SK-MEL-5 (cell line): ENCODE measurements at regions not wholly inside any gene's neighbourhood (a gene's known extent, or its start where the extent isn't known, plus 50 kb on each side); places are given as distances from the start of the nearest gene placed in this dataset.
A peak's percentile ranks its signal among the peaks of the same experiment; 100 is the strongest.

ENCODE experiments used
- DNase-seq: peaks from one replicate; pipeline ENCODE4 v3.0.0-alpha.2; 2016; ENCODE audit warnings: low read depth, low spot score
- in situ Hi-C: cut with HindIII; loops from 2 replicates; pipeline ENCODE4 v1.10.0; 2016; ENCODE audit warnings: low sequenced_read_pairs, high pct_unique_total_duplicates, low pct_unique_long_range_greater_than_20kb

DNA sequence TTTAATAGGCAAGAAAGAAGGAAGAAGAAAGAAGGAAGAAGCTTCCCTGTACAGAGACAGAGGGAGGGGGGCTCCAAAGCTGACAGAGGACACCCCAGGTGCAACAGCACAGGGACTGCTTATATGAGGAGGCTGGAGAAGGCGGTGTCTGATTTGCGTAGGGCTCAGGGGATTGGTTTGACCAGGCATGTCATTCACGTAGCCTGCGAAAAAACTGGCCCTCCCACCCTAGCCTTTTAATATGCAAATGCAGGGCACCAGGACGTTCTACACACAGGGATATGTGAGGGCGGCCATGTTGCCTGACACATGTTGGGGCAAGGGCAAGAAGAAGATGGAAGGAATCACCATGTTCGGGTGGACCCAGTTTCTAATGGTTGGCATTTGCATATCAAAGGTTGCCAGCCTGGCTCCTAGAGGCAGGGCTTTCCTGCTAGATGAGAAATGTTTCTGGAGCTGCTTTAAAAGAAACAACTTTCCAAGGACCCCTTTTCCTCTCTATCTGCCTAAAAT lies 305.4 kb upstream of the CDYL start:
- in situ Hi-C loops = no loop called here

GRCh38 chr6:4466769-4467480 lies 309.3 kb upstream of the CDYL start:
- DNase-seq = peak; percentile 59
- in situ Hi-C loops = no loop called here

More for the DNA sequence above, 305.4 kb upstream of the CDYL start:
- no peak for DNase-seq

DNA sequence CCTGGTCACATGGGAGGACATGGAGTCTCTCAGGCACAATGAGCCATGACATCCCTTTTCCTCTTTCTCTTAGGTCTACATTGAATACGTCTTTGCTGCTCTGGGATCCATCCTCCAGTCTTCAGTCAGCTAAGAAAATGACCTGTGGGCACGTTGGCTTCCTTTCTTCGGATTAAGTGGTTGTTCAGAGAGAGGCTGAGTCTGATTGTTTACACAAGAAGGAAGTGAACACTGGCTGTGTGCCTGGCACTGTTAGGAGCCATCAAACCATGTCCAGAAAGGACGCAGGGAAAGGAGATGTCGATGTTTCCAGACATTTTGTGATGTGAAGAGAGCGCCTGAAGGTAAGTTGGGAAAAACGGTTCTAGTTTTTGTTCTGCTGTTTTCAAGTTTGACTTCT lies 309.9 kb upstream of the CDYL start:
- DNase-seq = no peak
- in situ Hi-C loops = no loop called here

DNA sequence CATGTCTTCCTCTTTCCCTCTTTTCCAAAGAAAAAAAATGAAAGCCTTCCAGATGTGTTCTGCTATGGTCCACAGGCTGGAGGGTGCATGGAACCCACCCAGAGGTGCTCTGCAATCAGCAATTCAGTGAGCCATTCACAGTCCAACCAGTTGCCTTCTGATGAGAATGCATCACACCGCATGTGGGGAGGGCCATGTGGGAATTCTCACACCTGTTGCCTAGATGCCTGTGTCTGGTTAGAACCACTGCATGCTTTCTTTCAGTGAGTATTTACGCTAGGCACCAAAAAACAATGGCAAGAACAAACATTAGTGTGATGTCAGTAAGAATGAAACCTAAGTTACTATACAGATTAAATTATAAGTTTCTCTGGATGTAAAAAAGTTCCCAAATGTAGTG lies 311.6 kb upstream of the CDYL start:
- no peak for DNase-seq
- in situ Hi-C loops = no loop called here

DNA sequence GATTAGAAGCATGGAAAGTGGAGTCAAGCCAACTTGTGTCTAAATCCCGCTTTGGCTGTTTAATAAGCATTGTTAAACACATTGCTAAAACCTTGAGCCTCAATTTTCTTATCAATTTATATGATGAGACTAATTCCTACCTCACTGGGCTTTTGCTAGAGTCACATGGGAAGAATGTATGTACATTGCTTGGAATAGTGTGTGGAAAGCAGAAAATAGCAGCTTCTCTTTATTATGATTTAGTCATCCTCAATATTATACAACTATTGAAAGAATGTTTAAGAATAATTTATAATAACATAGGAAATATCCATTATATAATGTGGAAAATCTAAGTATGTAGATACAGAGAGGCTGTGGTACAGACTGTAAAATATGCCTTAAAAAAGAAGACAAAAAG lies 313.0 kb upstream of the CDYL start:
- in situ Hi-C loops = no loop called here
- DNase-seq = no peak

DNA sequence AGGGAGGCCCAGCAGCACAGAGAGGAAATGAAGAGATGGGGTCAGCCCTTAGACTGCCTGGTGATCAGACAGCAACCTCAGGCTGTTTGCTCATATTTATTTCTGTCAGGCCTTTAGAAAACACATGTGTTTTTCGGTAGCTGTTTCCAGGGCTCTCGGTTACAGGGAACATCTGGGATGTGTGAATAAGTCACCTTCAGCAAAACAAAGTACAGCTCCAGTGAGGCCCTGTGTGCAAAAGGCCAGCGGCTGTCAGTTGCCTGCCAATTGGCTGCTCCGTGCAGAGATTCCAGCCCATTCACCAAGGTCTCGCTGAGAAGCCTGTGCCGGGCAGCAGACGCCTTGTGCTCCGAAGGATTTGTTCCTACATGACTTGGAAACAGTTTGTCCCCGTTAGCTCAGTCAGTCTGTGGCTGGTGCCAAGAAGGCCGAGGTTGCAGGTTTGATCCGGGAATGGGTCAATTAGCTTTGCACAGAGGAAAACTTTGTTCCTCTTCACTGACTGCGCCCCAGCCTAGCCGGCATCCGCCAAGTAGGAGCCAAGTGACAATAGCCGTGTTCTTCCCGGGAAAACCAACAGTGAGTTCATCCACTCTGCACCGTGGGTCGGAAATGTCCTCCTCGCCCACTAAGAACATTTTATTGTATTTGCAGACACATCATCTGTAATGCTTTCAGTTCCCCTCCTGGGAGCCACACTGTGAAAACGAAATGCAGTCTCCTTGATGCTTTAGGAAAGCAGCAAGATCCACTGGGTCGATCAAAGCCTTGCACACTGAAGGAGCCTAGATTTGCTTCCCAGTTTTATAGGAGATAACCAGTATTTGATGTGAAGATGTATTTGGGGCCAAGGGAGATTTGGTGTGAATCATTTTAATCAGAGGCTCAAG lies 315.4 kb upstream of the CDYL start:
- no peak for DNase-seq
- in situ Hi-C loops = no loop called here

- DNase-seq = no peak
- in situ Hi-C loops = no loop called here
Measured at GRCh38 chr6:4459996-4460395, 316.2 kb upstream of the CDYL start.

GRCh38 chr6:4459032-4459431 lies 317.2 kb upstream of the CDYL start:
- DNase-seq = no peak
- in situ Hi-C loops = no loop called here

- in situ Hi-C loops = no loop called here
- no peak for DNase-seq
Measured at GRCh38 chr6:4451718-4452117, 316.3 kb upstream of the ECI2 start.

GRCh38 chr6:4451081-4451480 lies 315.7 kb upstream of the ECI2 start:
- in situ Hi-C loops = no loop called here
- DNase-seq = no peak

DNA sequence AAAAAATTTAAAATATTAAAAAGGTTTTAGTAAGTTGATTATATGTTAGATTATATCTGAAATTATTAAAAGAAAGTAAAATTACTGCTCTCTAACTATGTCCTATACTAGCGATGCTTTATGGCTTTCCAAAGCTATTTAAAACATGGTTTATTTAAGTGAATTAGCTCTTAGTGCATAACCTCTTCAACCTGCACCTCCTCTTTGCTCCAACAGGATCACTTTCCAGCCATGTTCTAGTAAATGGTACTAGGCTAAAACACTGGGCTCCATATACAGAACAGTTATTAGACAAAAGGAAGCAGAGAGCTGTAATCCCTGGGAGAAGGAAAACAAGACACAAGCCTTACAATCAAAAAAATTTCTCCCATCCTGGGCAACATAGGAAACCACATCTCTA lies 314.9 kb upstream of the ECI2 start:
- no peak for DNase-seq
- in situ Hi-C loops = no loop called here

GRCh38 chr6:4449409-4449808 lies 314.0 kb upstream of the ECI2 start:
- in situ Hi-C loops = no loop called here
- DNase-seq = no peak

DNA sequence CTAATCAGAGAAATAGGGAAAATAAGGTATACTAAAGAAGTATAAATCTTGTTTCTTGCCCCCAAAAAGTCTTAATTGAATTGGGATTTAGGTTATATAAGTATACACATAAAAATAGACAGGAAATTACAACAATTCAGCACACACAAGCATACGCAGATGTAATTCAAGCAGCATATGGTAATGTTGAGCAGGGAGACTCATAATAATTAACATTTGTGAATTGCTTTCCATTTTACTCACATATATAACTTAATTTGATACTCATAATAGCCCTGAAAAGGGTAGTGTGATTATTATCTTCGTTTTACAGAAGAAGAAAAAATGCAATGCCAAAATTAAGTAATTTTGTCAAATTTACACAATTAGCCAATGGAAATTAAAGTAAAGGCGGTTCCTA lies 313.5 kb upstream of the ECI2 start:
- no peak for DNase-seq
- in situ Hi-C loops = no loop called here

GRCh38 chr6:4447639-4448330 lies 312.4 kb upstream of the ECI2 start:
- no peak for DNase-seq
- in situ Hi-C loops = no loop called here

- no peak for DNase-seq
- in situ Hi-C loops = no loop called here
Measured at GRCh38 chr6:4446982-4447381, 311.6 kb upstream of the ECI2 start.

GRCh38 chr6:4441981-4442434 lies 306.6 kb upstream of the ECI2 start:
- no peak for DNase-seq
- in situ Hi-C loops = no loop called here

- in situ Hi-C loops = no loop called here
- DNase-seq = no peak
Measured at GRCh38 chr6:4439159-4439558, 303.8 kb upstream of the ECI2 start.

DNA sequence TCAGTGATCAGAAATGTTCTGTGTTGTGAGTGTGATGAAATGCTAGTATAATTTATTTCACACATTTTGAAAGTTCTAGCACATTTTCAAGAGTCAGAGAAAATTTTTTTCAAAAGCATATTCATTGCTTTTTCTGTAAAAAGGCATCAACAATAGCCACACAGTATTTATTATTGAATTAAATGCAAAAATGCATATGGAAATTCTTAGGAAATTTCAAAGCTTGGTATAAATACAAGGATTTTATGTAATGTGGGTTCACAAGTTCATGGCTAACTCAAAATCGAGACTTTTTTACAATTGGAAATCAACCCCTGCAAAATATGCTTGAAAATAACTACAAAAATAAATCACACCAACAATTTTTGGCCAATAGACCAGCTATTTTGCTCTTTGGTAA lies 302.0 kb upstream of the ECI2 start:
- in situ Hi-C loops = no loop called here
- DNase-seq = no peak
